ENCODE measurements at regions not wholly inside any gene's neighbourhood (a gene's known extent, or its start where the extent isn't known, plus 50 kb on each side); places are given as distances from the start of the nearest gene placed in this dataset.

- in situ Hi-C loops (cut with MboI; ENCODE audit: low pct_unique_long_range_greater_than_20kb in 2 of 9, low sequenced_read_pairs in 9 of 9, unreplicated experiment in 9 of 9) = no loop called here
- H3K4me1 ChIP-seq (replicated peaks in 1 of 2) = peaks cover 5% of the 10 kb centered on the region in 2 donors
- 20 to 100% (median 61%) methylated on average over 1 of the region's 1 CpG; no CpG with 5 or more reads in 4 of the 10 experiments for WGBS, 10 experiments
- ATAC-seq (replicated peaks in 6 of 8) = no peak
- no peak overlapping the region for H3K4me3 ChIP-seq
- no peak overlapping the region for H3K27ac ChIP-seq
Observed at GRCh38 chr20:48057739-48058138, 272.5 kb upstream of the SULF2 start.

GRCh38 chr20:48057251-48057650 is 272.0 kb upstream of the SULF2 start:
- Histone ChIP-seq H3K27ac (no peak overlapping the region), H3K4me3 (no peak overlapping the region), H3K4me1 (replicated peaks in 1 of 2) (peaks cover 5 to 6% of the 10 kb centered on the region in 2 donors)
- 45 to 100% (median 83%) methylated on average over 1 to 6 of the region's 6 CpGs for WGBS, 10 experiments
- no peak for ATAC-seq (replicated peaks in 6 of 8)
- in situ Hi-C loops (cut with MboI; ENCODE audit: low pct_unique_long_range_greater_than_20kb in 2 of 9, low sequenced_read_pairs in 9 of 9, unreplicated experiment in 9 of 9) = no loop called here

GRCh38 chr20:48056218-48056617 is 270.9 kb upstream of the SULF2 start:
- peak in 1 of 8 experiments; percentile 11 for ATAC-seq (replicated peaks in 6 of 8)
- no peak overlapping the region for H3K4me3 ChIP-seq
- 29 to 80% (median 41%) methylated on average over 1 to 2 of the region's 2 CpGs; no CpG with 5 or more reads in 2 of the 10 experiments for WGBS, 10 experiments
- peaks cover 7 to 9% of the 10 kb centered on the region in 2 donors for H3K4me1 ChIP-seq (replicated peaks in 1 of 2)
- in situ Hi-C loops (cut with MboI; ENCODE audit: low pct_unique_long_range_greater_than_20kb in 2 of 9, low sequenced_read_pairs in 9 of 9, unreplicated experiment in 9 of 9) = no loop called here
- H3K27ac ChIP-seq = no peak overlapping the region

DNA sequence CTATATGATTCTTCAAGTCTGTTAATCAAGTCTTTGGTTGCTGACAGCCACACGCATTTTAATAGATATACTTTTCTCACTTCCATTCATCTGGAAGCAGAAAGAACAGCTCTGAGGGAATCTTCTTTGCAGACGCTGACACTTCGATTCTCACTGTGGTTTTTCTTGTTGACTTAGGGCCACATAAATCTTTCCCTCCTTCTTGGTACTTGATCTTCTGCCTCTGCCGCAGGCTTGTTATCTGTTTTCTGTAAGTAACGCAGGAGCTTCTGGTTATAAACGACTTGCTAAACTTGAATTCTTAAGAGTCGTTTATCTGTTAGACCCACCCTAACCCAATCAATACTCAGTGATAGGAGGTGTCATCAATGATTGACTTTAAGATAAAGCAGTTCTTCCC is 268.8 kb upstream of the SULF2 start:
- Histone ChIP-seq H3K27ac (no peak overlapping the region), H3K4me1 (replicated peaks in 1 of 2) (peaks cover 3 to 5% of the 10 kb centered on the region in 2 donors), H3K4me3 (no peak overlapping the region)
- 50 to 98% (median 73%) methylated on average over 2 to 7 of the region's 7 CpGs for WGBS, 10 experiments
- no peak for ATAC-seq (replicated peaks in 6 of 8)
- in situ Hi-C loops (cut with MboI; ENCODE audit: low pct_unique_long_range_greater_than_20kb in 2 of 9, low sequenced_read_pairs in 9 of 9, unreplicated experiment in 9 of 9) = no loop called here

DNA sequence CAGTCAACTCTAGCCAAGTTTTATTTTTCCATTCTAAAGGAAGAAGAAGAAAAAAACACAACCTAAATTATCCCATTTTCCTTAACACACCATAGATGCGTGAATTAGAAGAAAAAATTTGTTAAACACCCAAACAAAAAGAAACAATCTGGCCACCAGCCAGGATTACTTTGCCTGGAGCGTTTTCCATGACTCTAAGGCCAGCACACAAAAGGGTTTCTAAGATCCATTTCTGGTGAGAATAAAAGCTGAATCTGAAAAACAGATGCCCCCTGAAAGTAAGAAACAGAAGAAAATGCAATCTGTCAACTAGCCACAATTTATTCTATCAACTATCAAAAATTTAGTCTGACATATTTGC is 267.2 kb upstream of the SULF2 start:
- 0 to 60% (median 33%) methylated on average over 1 to 2 of the region's 2 CpGs; no CpG with 5 or more reads in 3 of the 10 experiments for WGBS, 10 experiments
- in situ Hi-C loops (cut with MboI; ENCODE audit: low pct_unique_long_range_greater_than_20kb in 2 of 9, low sequenced_read_pairs in 9 of 9, unreplicated experiment in 9 of 9) = no loop called here
- peak; percentile 16 to 61 (median 39) for ATAC-seq (replicated peaks in 6 of 8)
- no peak overlapping the region for H3K4me3 ChIP-seq
- H3K27ac ChIP-seq = peak overlapping the region in 1 of 2 donors; percentile 21
- peaks cover 3 to 5% of the 10 kb centered on the region in 2 donors for H3K4me1 ChIP-seq (replicated peaks in 1 of 2)

GRCh38 chr20:48051794-48052474 is 266.7 kb upstream of the SULF2 start:
- in situ Hi-C loops (cut with MboI; ENCODE audit: low pct_unique_long_range_greater_than_20kb in 2 of 9, low sequenced_read_pairs in 9 of 9, unreplicated experiment in 9 of 9) = no loop called here
- Histone ChIP-seq H3K4me1 (replicated peaks in 1 of 2) (peaks cover 3 to 5% of the 10 kb centered on the region in 2 donors), H3K27ac (peak overlapping the region in 1 of 2 donors; percentile 21), H3K4me3 (no peak overlapping the region)
- 10 to 100% (median 26%) methylated on average over 1 to 2 of the region's 3 CpGs; no CpG with 5 or more reads in 4 of the 10 experiments for WGBS, 10 experiments
- ATAC-seq (replicated peaks in 6 of 8) = peak; percentile 80 to 94 (median 91)

- no peak overlapping the region for H3K27ac ChIP-seq
- in situ Hi-C loops (cut with MboI; ENCODE audit: low pct_unique_long_range_greater_than_20kb in 2 of 9, low sequenced_read_pairs in 9 of 9, unreplicated experiment in 9 of 9) = loop anchor here in 1 of 9 experiments (25.0 kb wide), 1 partner anchor 563 kb away; no protein-coding TSS in a partner anchor
- WGBS, 10 experiments = 80% methylated on average over 1 of the region's 1 CpG; no CpG with 5 or more reads in 9 of the 10 experiments
- H3K4me3 ChIP-seq = no peak overlapping the region
- peaks cover 3 to 5% of the 10 kb centered on the region in 2 donors for H3K4me1 ChIP-seq (replicated peaks in 1 of 2)
- ATAC-seq (replicated peaks in 6 of 8) = no peak
Observed at GRCh38 chr20:48049641-48050040, 264.4 kb upstream of the SULF2 start.

DNA sequence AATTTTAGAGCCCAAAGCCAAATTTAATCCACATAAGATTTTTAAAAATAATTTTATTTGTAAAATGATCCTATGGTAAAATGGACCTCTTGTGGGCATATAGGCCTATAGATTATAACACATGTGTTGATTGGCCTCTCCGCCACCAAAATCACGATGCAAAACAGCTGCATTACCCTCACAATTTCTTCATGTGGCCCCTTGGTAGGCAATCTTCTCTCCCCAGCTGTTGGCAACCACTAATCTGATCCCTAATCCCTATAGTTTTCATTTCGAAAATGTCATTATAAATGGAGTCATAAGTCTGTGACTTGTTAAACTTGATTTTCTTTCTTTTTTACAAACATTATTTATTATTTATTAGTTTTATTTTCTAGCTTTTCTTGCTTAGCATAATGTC is 263.9 kb upstream of the SULF2 start:
- 40 to 100% (median 71%) methylated on average over 1 to 3 of the region's 3 CpGs; no CpG with 5 or more reads in 1 of the 10 experiments for WGBS, 10 experiments
- in situ Hi-C loops (cut with MboI; ENCODE audit: low pct_unique_long_range_greater_than_20kb in 2 of 9, low sequenced_read_pairs in 9 of 9, unreplicated experiment in 9 of 9) = loop anchor here in 1 of 9 experiments (25.0 kb wide), 1 partner anchor 563 kb away; no protein-coding TSS in a partner anchor
- no peak for ATAC-seq (replicated peaks in 6 of 8)
- Histone ChIP-seq H3K27ac (no peak overlapping the region), H3K4me1 (replicated peaks in 1 of 2) (peaks cover 3 to 5% of the 10 kb centered on the region in 2 donors), H3K4me3 (no peak overlapping the region)

DNA sequence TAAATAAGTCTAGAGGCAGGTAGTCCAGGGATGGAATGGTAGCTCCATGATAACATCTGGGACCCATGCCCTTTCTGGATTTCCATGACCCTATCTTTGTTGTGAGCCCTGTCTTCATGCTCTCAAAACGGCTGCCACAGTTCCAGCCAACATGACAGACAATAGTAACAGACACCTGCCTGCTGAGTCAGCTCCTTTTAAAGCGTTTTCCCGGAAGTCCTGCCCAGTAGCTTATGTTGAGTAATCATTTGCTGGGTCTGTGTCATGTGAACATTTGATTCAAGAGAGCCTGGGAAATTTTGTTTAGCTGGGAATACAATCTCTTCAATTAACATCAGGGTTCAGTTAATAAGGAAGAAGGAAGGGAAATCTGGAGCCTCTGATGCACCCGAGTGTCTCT is 262.2 kb upstream of the SULF2 start:
- 50 to 90% (median 85%) methylated on average over 2 to 4 of the region's 4 CpGs; no CpG with 5 or more reads in 3 of the 10 experiments for WGBS, 10 experiments
- ATAC-seq (replicated peaks in 6 of 8) = peak in 1 of 8 experiments; percentile 9
- no peak overlapping the region for H3K4me3 ChIP-seq
- H3K27ac ChIP-seq = no peak overlapping the region
- in situ Hi-C loops (cut with MboI; ENCODE audit: low pct_unique_long_range_greater_than_20kb in 2 of 9, low sequenced_read_pairs in 9 of 9, unreplicated experiment in 9 of 9) = loop anchor here in 1 of 9 experiments (25.0 kb wide), 1 partner anchor 565 kb away; no protein-coding TSS in a partner anchor
- H3K4me1 ChIP-seq (replicated peaks in 1 of 2) = peaks cover 5 to 6% of the 10 kb centered on the region in 2 donors

- Histone ChIP-seq H3K4me3 (no peak overlapping the region), H3K27ac (no peak overlapping the region), H3K4me1 (replicated peaks in 1 of 2) (peaks cover 5 to 20% of the 10 kb centered on the region in 2 donors)
- in situ Hi-C loops (cut with MboI; ENCODE audit: low pct_unique_long_range_greater_than_20kb in 2 of 9, low sequenced_read_pairs in 9 of 9, unreplicated experiment in 9 of 9) = loop anchor here in 1 of 9 experiments (25.0 kb wide), 1 partner anchor 570 kb away; no protein-coding TSS in a partner anchor
- WGBS, 10 experiments = 0 to 100% (median 85%) methylated on average over 1 to 6 of the region's 7 CpGs; no CpG with 5 or more reads in 3 of the 10 experiments
- no peak for ATAC-seq (replicated peaks in 6 of 8)
Observed at GRCh38 chr20:48042628-48043027, 257.3 kb upstream of the SULF2 start.

- H3K4me3 ChIP-seq = no peak overlapping the region
- ATAC-seq (replicated peaks in 6 of 8) = peak in 3 of 8 experiments; percentile 23 to 73 (median 70)
- 44 to 92% (median 75%) methylated on average over 2 to 16 of the region's 17 CpGs for WGBS, 10 experiments
- no peak overlapping the region for H3K27ac ChIP-seq
- in situ Hi-C loops (cut with MboI; ENCODE audit: low pct_unique_long_range_greater_than_20kb in 2 of 9, low sequenced_read_pairs in 9 of 9, unreplicated experiment in 9 of 9) = loop anchor here in 1 of 9 experiments (25.0 kb wide), 1 partner anchor 571 kb away; no protein-coding TSS in a partner anchor
- H3K4me1 ChIP-seq (replicated peaks in 1 of 2) = peaks cover 13 to 29% of the 10 kb centered on the region in 2 donors
Observed at GRCh38 chr20:48041078-48041780, 255.9 kb upstream of the SULF2 start.

DNA sequence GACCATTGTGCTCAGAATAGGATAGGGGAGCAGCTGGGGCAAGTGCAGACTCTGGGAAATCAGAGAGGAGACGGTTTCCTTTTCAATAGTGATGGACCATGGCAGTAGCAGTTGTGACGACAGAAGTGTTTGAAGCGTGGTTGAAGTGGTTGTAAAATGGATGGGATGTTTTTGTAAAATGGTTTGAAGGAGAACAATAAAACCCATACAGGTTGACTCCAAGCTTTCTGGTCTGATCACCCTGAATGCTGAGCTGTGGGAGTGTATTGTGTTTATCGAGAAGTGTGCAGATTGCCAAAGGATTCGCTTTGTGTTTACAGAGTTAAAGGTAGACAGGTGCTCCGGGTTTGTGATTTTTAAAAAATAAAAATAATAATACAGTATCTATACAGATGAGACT is 255.2 kb upstream of the SULF2 start:
- no peak for ATAC-seq (replicated peaks in 6 of 8)
- in situ Hi-C loops (cut with MboI; ENCODE audit: low pct_unique_long_range_greater_than_20kb in 2 of 9, low sequenced_read_pairs in 9 of 9, unreplicated experiment in 9 of 9) = loop anchor here in 1 of 9 experiments (25.0 kb wide), 1 partner anchor 572 kb away; no protein-coding TSS in a partner anchor
- no peak overlapping the region for H3K27ac ChIP-seq
- WGBS, 10 experiments = 14 to 92% (median 66%) methylated on average over 1 to 5 of the region's 6 CpGs; no CpG with 5 or more reads in 2 of the 10 experiments
- no peak overlapping the region for H3K4me3 ChIP-seq
- H3K4me1 ChIP-seq (replicated peaks in 1 of 2) = peaks cover 13 to 29% of the 10 kb centered on the region in 2 donors

GRCh38 chr20:48040051-48040450 is 254.8 kb upstream of the SULF2 start:
- Histone ChIP-seq H3K27ac (no peak overlapping the region), H3K4me3 (no peak overlapping the region), H3K4me1 (replicated peaks in 1 of 2) (peaks cover 13 to 29% of the 10 kb centered on the region in 2 donors)
- ATAC-seq (replicated peaks in 6 of 8) = no peak
- WGBS, 10 experiments = 42 to 100% (median 78%) methylated on average over 1 to 6 of the region's 7 CpGs; no CpG with 5 or more reads in 2 of the 10 experiments
- in situ Hi-C loops (cut with MboI; ENCODE audit: low pct_unique_long_range_greater_than_20kb in 2 of 9, low sequenced_read_pairs in 9 of 9, unreplicated experiment in 9 of 9) = loop anchor here in 1 of 9 experiments (25.0 kb wide), 1 partner anchor 572 kb away; no protein-coding TSS in a partner anchor

Measured in motor neuron (in vitro differentiated cells).